HG02938 (cell line): ENCODE measurements at regions not wholly inside any gene's neighbourhood (a gene's known extent, or its start where the extent isn't known, plus 50 kb on each side); places are given as distances from the start of the nearest gene placed in this dataset.

Experiments
- ATAC-seq: cut with Tn5 transposase; IDR thresholded peaks from one replicate; pipeline ENCODE4 v1.9.1; 2021; ENCODE audit warnings: mild to moderate bottlenecking, moderate library complexity; ENCODE audit not compliant: unreplicated experiment

- ATAC-seq = no peak
Observed at GRCh38 chr15:91549581-91549980, 303.9 kb upstream of the SLCO3A1 start.

GRCh38 chr15:91552555-91552954, 301.0 kb upstream of the SLCO3A1 start:
- ATAC-seq = no peak

- ATAC-seq = no peak
Observed at GRCh38 chr15:91553196-91553854, 300.2 kb upstream of the SLCO3A1 start.

GRCh38 chr15:91555312-91555711, 298.2 kb upstream of the SLCO3A1 start:
- ATAC-seq = no peak

- ATAC-seq = no peak
Observed at GRCh38 chr15:91556926-91557325, 296.6 kb upstream of the SLCO3A1 start.

GRCh38 chr15:91559066-91559465, 294.4 kb upstream of the SLCO3A1 start:
- no peak for ATAC-seq

GRCh38 chr15:91561371-91562100, 292.0 kb upstream of the SLCO3A1 start:
- no peak for ATAC-seq

- ATAC-seq = no peak
Observed at GRCh38 chr15:91562698-91563097, 290.8 kb upstream of the SLCO3A1 start.

- ATAC-seq = no peak
Observed at GRCh38 chr15:91564631-91565030, 288.9 kb upstream of the SLCO3A1 start.

GRCh38 chr15:91566141-91566540, 287.4 kb upstream of the SLCO3A1 start:
- ATAC-seq = no peak

- ATAC-seq = no peak
Observed at GRCh38 chr15:91568036-91568435, 285.5 kb upstream of the SLCO3A1 start.

GRCh38 chr15:91572110-91572509, 281.4 kb upstream of the SLCO3A1 start:
- no peak for ATAC-seq

- ATAC-seq = no peak
Observed at GRCh38 chr15:91576096-91576495, 277.4 kb upstream of the SLCO3A1 start.

GRCh38 chr15:91578511-91578910, 275.0 kb upstream of the SLCO3A1 start:
- no peak for ATAC-seq

GRCh38 chr15:91584895-91585294, 268.6 kb upstream of the SLCO3A1 start:
- ATAC-seq = no peak

GRCh38 chr15:91586560-91586959, 266.9 kb upstream of the SLCO3A1 start:
- no peak for ATAC-seq

- no peak for ATAC-seq
Observed at GRCh38 chr15:91589360-91589759, 264.1 kb upstream of the SLCO3A1 start.

- no peak for ATAC-seq
Observed at GRCh38 chr15:91592567-91592966, 260.9 kb upstream of the SLCO3A1 start.

GRCh38 chr15:91593067-91593466, 260.4 kb upstream of the SLCO3A1 start:
- ATAC-seq = no peak

GRCh38 chr15:91593653-91594052, 259.9 kb upstream of the SLCO3A1 start:
- no peak for ATAC-seq

GRCh38 chr15:91599261-91599660, 254.2 kb upstream of the SLCO3A1 start:
- no peak for ATAC-seq

- ATAC-seq = no peak
Observed at GRCh38 chr15:91603384-91604080, 250.0 kb upstream of the SLCO3A1 start.
